Panc1 (cell line): ENCODE measurements at regions not wholly inside any gene's neighbourhood (a gene's known extent, or its start where the extent isn't known, plus 50 kb on each side); places are given as distances from the start of the nearest gene placed in this dataset.

Experiments
- ATAC-seq: fragments of 200-7000 bp; cut with Tn5 transposase; 2 replicates; pipeline ENCODE4 v1.9.1; 2020; ENCODE audit warnings: mild to moderate bottlenecking, moderate library complexity
- BruUV-seq: library from RNA; stranded (reverse); fragments of 400-500 nt; replicated peaks from 2 replicates; lab custom pipeline; 2021; lab: Mats Ljungman, UMichigan
- CTCF ChIA-PET: fragments of 300-600 bp; sonication (Branson Sonifier 250); formaldehyde crosslinking; loops from one replicate; lab custom pipeline; 2022; ENCODE audit warnings: antibody characterized with exemption; lab: Charles Lee
- POLR2A ChIA-PET: fragments of 300-600 bp; sonication (Branson Sonifier 250); formaldehyde crosslinking; loops from one replicate; lab custom pipeline; 2022; ENCODE audit warnings: antibody characterized with exemption; lab: Charles Lee
- DNase-seq: peaks from one replicate; pipeline ENCODE4 v3.0.0-alpha.2; 2010; ENCODE audit warnings: low read depth, low spot score
- H3K27ac ChIP-seq: 2 replicates; pipeline ENCODE4 v1.5.1; 2011; ENCODE audit warnings: mild to moderate bottlenecking, low read length, inconsistent platforms
- H3K27me3 ChIP-seq: fragments of 200-500 bp; sonication (Bioruptor generic); 2 replicates; pipeline ENCODE4 v1.6.0; 2014; ENCODE audit warnings: low read length, inconsistent platforms; ENCODE audit not compliant: control insufficient read depth, insufficient read depth
- H3K36me3 ChIP-seq: fragments of 200-500 bp; sonication (Bioruptor generic); 2 replicates; pipeline ENCODE4 v1.5.1; 2014; ENCODE audit warnings: inconsistent platforms, mild to moderate bottlenecking, low read length, moderate library complexity; ENCODE audit not compliant: control insufficient read depth, insufficient read depth
- H3K4me1 ChIP-seq: 2 replicates; pipeline ENCODE4 v1.5.1; 2011; ENCODE audit warnings: inconsistent platforms, mild to moderate bottlenecking, low read length, moderate library complexity; ENCODE audit not compliant: control insufficient read depth, insufficient read depth
- H3K4me3 ChIP-seq, 2 experiments: 2 replicates each; pipeline ENCODE4 v1.5.1; 2011 to 2012; ENCODE audit warnings: low read depth in 2 of 2, low read length in 2 of 2, mild to moderate bottlenecking in 2 of 2, inconsistent platforms in 1 of 2, moderate library complexity in 1 of 2
- H3K9me3 ChIP-seq: fragments of 200-500 bp; sonication (Bioruptor generic); 2 replicates; pipeline ENCODE4 v1.5.1; 2014; ENCODE audit warnings: low read depth, mild to moderate bottlenecking, inconsistent platforms, low read length, moderate library complexity; ENCODE audit not compliant: control insufficient read depth, insufficient read depth
- CTCF ChIP-seq: fragments of 450-650 bp; IDR thresholded peaks from 2 replicates; pipeline ENCODE4 v1.5.1; 2017; ENCODE audit warnings: mild to moderate bottlenecking
- POLR2AphosphoS5 ChIP-seq: IDR thresholded peaks from 2 replicates; pipeline ENCODE4 v1.6.1; 2012; ENCODE audit warnings: mild to moderate bottlenecking, low read depth, low read length, moderate library complexity
- SIN3A ChIP-seq: IDR thresholded peaks from 2 replicates; pipeline ENCODE4 v1.6.1; 2012; ENCODE audit warnings: low read depth, mild to moderate bottlenecking, low read length, moderate library complexity, borderline replicate concordance; ENCODE audit not compliant: insufficient read depth
- TCF7L2 ChIP-seq: IDR thresholded peaks from 2 replicates; pipeline ENCODE4 v1.6.1; 2011; ENCODE audit warnings: mild to moderate bottlenecking, low read depth, low read length, inconsistent platforms
- in situ Hi-C: cut with HindIII; loops from 2 replicates; pipeline ENCODE4 v1.10.0; 2016; ENCODE audit warnings: low sequenced_read_pairs, low pct_unique_long_range_greater_than_20kb
- intact Hi-C: fragments of 100-400 bp; cut with micrococcal nuclease; formaldehyde crosslinking; loops from one replicate; pipeline ENCODE4 v1.10.0; 2022; ENCODE audit not compliant: unreplicated experiment
- TF ChIP-seq, protein P1 (sequence below), 2 experiments: IDR thresholded peaks; 2 replicates each; pipeline ENCODE4 v1.6.1; 2011 to 2012; ENCODE audit warnings: low read depth in 2 of 2, control low read depth in 1 of 2, low read length in 1 of 2, mild to moderate bottlenecking in 1 of 2, moderate library complexity in 1 of 2; ENCODE audit not compliant: insufficient read depth in 1 of 2

DNA sequence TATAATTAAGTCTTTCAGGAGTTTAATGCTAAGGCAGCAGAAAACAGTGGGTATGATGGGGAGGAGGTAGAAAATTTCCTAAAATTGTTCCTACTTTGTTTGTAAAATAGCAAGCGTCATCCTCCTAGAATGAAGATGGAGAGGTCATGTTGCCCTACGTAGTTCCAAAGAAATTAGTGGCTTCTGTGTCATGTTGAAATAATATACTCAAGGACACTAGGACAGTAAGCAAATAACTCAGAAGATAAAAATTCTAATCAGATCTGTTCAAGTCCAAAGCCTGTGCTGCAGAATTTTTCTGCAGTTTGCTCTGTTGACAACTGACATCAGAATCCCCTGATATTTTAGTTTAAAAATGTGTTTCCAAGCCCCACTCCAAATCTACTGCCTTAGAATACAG, 486.3 kb downstream of the DIRAS2 start:
- no peak for TF ChIP-seq TCF7L2
- TF ChIP-seq SIN3A: no peak
- TF ChIP-seq POLR2AphosphoS5: no peak
- TF ChIP-seq, protein P1, sequence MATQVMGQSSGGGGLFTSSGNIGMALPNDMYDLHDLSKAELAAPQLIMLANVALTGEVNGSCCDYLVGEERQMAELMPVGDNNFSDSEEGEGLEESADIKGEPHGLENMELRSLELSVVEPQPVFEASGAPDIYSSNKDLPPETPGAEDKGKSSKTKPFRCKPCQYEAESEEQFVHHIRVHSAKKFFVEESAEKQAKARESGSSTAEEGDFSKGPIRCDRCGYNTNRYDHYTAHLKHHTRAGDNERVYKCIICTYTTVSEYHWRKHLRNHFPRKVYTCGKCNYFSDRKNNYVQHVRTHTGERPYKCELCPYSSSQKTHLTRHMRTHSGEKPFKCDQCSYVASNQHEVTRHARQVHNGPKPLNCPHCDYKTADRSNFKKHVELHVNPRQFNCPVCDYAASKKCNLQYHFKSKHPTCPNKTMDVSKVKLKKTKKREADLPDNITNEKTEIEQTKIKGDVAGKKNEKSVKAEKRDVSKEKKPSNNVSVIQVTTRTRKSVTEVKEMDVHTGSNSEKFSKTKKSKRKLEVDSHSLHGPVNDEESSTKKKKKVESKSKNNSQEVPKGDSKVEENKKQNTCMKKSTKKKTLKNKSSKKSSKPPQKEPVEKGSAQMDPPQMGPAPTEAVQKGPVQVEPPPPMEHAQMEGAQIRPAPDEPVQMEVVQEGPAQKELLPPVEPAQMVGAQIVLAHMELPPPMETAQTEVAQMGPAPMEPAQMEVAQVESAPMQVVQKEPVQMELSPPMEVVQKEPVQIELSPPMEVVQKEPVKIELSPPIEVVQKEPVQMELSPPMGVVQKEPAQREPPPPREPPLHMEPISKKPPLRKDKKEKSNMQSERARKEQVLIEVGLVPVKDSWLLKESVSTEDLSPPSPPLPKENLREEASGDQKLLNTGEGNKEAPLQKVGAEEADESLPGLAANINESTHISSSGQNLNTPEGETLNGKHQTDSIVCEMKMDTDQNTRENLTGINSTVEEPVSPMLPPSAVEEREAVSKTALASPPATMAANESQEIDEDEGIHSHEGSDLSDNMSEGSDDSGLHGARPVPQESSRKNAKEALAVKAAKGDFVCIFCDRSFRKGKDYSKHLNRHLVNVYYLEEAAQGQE (IDR thresholded peaks at IDR 0.05; ENCODE audit: insufficient read depth in 1 of 2, low read depth in 2 of 2, low read length in 1 of 2): no peak
- no peak for TF ChIP-seq CTCF
- no peak overlapping the region for H3K4me3 ChIP-seq
- CTCF ChIA-PET: no interaction called here
- ATAC-seq: no peak
- intact Hi-C loops: no loop called here
- H3K27me3 ChIP-seq: no peaks in the 10 kb centered on the region; the same call in 1 of the 2 replicates
- in situ Hi-C loops: no loop called here
- POLR2A ChIA-PET: no interaction called here
- no peak for DNase-seq
- H3K4me1 ChIP-seq: no peaks in the 10 kb centered on the region
- no peaks in the 10 kb centered on the region for H3K9me3 ChIP-seq
- H3K27ac ChIP-seq: no peak overlapping the region
- H3K36me3 ChIP-seq: no peaks in the 10 kb centered on the region
- BruUV-seq: no TSS peak

- Histone ChIP-seq H3K27me3 (no peaks in the 10 kb centered on the region), H3K27ac (no peak overlapping the region), H3K9me3 (no peaks in the 10 kb centered on the region), H3K36me3 (no peaks in the 10 kb centered on the region), H3K4me1 (no peaks in the 10 kb centered on the region), H3K4me3 (no peak overlapping the region)
- no TSS peak for BruUV-seq
- intact Hi-C loops (no loop called here), in situ Hi-C loops (no loop called here)
- POLR2A ChIA-PET: no interaction called here
- ATAC-seq (no peak), DNase-seq (no peak)
- no peak for TF ChIP-seq SIN3A
- TF ChIP-seq, protein P1 (IDR thresholded peaks at IDR 0.05; ENCODE audit: insufficient read depth in 1 of 2, low read depth in 2 of 2, low read length in 1 of 2): no peak
- TF ChIP-seq CTCF: no peak
- no peak for TF ChIP-seq POLR2AphosphoS5
- CTCF ChIA-PET: no interaction called here
These were observed 480.3 kb downstream of the DIRAS2 start for GRCh38 chr9:90162326-90162725.
